Retinal pigment epithelial cell (primary cell): ENCODE measurements at regions not wholly inside any gene's neighbourhood (a gene's known extent, or its start where the extent isn't known, plus 50 kb on each side); places are given as distances from the start of the nearest gene placed in this dataset.

Experiments
- DNase-seq: peaks from one replicate; pipeline ENCODE4 v3.0.0-alpha.2; 2010; ENCODE audit warnings: low read depth
- H3K4me3 ChIP-seq: 2 replicates; pipeline ENCODE4 v1.5.1; 2011; ENCODE audit warnings: mild to moderate bottlenecking, low read length, control low read depth, moderate library complexity
- TF ChIP-seq, protein P1 (sequence below): conservative IDR thresholded peaks from 2 replicates; pipeline ENCODE4 v1.5.1; 2011; ENCODE audit warnings: low read depth, low read length, control low read depth, inconsistent platforms

DNA sequence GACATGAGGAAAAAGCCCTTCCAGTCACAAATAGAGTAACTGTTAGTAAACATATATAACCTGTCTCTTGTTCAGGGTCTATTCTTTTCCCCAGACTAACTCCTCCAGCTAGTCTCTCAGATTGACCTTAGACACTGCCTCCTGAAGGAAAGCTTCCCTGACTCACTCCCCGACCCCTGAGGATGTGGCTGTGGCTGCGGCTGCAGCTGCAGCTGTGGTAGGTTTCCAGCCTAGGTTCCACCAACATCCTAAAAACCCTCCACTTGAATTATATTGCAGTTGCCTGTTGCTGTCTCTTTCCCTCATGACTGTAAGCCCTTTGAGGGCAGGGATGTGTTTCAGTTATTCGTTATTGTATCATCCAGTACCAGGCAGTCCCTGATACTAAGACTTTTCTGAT is 132.9 kb upstream of the C1orf21 start:
- H3K4me3 ChIP-seq, result no peak overlapping the region
- no peak for DNase-seq

DNA sequence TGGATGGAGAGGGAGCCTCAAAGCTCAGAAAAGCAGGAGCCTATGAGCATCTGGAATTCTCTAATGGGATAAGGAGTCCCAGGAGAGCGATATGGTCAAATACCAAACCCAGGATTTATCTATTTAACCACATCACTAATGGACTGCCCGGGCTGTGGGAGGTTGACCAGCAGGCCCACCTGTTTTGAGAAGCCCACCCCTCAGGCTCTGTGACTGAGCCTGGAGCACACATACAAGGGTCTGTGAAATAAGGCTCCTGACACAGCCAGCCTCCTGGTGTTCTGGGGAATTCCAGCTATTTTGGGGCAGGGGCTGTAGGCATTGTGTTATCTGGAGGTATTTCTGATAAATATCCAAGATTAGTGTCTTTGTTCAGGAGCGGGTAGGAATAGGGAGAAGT is 132.0 kb upstream of the C1orf21 start:
- TF ChIP-seq, protein P1, sequence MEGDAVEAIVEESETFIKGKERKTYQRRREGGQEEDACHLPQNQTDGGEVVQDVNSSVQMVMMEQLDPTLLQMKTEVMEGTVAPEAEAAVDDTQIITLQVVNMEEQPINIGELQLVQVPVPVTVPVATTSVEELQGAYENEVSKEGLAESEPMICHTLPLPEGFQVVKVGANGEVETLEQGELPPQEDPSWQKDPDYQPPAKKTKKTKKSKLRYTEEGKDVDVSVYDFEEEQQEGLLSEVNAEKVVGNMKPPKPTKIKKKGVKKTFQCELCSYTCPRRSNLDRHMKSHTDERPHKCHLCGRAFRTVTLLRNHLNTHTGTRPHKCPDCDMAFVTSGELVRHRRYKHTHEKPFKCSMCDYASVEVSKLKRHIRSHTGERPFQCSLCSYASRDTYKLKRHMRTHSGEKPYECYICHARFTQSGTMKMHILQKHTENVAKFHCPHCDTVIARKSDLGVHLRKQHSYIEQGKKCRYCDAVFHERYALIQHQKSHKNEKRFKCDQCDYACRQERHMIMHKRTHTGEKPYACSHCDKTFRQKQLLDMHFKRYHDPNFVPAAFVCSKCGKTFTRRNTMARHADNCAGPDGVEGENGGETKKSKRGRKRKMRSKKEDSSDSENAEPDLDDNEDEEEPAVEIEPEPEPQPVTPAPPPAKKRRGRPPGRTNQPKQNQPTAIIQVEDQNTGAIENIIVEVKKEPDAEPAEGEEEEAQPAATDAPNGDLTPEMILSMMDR, result no peak
- no peak for DNase-seq

More for the DNA sequence above, 132.9 kb upstream of the C1orf21 start:
- TF ChIP-seq, protein P1, result no peak

DNA sequence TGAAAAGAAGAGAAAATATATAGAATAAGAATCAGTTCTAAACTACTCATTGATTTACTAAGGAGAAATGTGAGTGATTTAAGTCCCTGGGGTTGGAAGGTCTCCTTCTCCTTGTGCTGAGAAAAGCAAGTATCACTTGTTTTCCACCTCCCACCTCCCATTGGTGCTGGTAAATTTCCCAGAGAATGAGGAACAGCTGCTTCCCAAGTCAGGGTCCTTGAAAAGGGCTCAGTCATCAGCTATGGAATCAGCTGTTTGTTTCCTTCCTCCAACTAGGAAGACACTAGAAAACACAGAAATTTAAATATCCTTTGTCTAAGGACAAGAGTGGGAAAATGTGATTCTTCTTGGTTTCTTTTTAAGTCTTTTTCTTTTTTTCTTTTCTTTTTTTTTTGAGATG is 131.3 kb upstream of the C1orf21 start:
- no peak overlapping the region for H3K4me3 ChIP-seq
- TF ChIP-seq, protein P1, result no peak
- DNase-seq, result no peak

More for the DNA sequence above, 132.0 kb upstream of the C1orf21 start:
- no peak overlapping the region for H3K4me3 ChIP-seq

DNA sequence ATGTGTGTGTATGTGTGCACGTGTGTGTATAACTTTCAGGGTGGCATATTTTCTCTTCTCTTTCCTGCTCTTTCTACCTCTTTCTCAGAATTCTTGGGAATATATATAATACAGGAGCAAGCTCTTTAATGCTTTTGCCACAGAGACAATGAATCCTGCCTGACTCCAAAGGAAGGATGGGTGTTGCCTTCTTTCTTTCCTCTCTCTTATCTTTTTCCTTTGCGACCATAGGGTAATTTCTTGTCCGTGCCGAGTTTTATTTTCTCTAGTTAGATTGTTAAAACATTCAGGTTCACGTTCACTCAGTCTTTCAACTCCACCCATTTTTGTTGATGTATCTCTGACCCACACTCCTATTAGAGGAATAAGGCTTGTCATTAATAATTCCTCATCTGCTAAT is 129.0 kb upstream of the C1orf21 start:
- TF ChIP-seq, protein P1, result no peak
- H3K4me3 ChIP-seq, result no peak overlapping the region
- no peak for DNase-seq

DNA sequence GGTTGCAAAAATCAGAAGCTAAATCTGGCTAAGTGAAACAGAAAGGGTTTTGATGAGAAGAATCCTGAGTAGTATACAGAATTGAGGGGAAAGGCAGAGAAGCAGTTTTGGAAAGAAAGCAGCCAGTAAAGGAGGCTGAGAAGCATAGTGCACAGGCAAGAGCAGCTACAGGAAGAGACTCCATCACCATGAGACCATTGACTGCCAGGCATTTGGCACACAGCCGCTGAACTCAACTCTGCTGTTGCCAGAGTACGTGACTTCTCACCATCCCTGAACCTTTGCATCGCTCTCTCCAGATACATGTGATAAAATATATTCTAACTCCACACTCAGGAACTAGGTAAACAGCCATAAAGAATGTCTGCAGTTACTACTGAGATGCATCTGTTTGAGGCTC is 128.3 kb upstream of the C1orf21 start:
- TF ChIP-seq, protein P1, result no peak
- no peak overlapping the region for H3K4me3 ChIP-seq
- DNase-seq, result no peak

DNA sequence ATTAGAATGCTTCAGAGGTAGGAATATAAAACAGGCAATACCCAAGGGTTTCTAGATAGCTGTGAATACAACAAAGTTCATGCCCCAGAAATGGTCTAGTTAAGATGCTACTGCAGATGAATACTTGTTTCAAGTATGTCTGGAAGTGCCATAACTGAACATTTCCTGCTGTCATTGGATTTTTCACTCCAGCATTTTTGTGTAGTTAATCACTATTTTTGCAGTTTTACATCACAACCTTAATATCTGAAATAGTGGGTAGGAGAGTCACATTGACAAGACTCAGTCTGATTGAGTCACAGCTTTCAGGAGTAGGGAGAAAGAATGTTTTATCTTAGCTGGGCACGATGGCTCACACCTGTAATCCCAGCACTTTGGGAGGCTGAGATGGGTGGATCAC is 126.4 kb upstream of the C1orf21 start:
- no peak for DNase-seq
- TF ChIP-seq, protein P1, result no peak
- H3K4me3 ChIP-seq, result no peak overlapping the region

DNA sequence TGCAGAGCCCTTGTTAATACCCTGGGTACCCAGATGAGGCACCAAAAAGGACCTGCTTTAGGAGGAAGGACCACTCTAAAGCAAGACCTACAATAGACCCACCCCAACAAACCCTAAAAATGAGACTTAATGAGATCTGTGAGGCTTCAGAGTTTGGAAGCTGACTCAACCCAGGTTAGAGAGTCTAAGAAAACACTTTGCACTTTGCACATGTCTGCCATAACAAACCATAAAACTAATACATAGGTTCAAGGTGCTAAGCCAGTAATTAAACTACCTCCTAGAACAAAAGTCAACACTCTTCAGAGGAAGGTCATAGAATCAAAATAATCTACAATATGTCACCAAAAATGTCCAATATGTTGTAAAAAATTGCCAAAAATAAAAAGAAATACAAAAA is 124.7 kb upstream of the C1orf21 start:
- no peak overlapping the region for H3K4me3 ChIP-seq
- TF ChIP-seq, protein P1, result no peak
- DNase-seq, result no peak
